IgD-negative memory B cell (primary cell): ENCODE measurements at regions not wholly inside any gene's neighbourhood (a gene's known extent, or its start where the extent isn't known, plus 50 kb on each side); places are given as distances from the start of the nearest gene placed in this dataset.

Experiments
- H3K27ac Mint-ChIP-seq, 3 donors: one replicate each; pipeline ENCODE4 v1.8.0; 2020 to 2022; ENCODE audit warnings: mild to moderate bottlenecking in 3 of 3, mixed read lengths in 3 of 3, moderate library complexity in 1 of 3
- H3K27me3 Mint-ChIP-seq: one replicate; pipeline ENCODE4 v1.8.0; 2021; ENCODE audit warnings: mixed read lengths
- H3K36me3 Mint-ChIP-seq: one replicate; pipeline ENCODE4 v1.8.0; 2020; ENCODE audit warnings: mild to moderate bottlenecking, mixed read lengths
- H3K4me1 Mint-ChIP-seq, 3 donors: one replicate each; pipeline ENCODE4 v1.8.0; 2020 to 2022; ENCODE audit warnings: mixed read lengths in 3 of 3, mild to moderate bottlenecking in 1 of 3
- H3K4me3 Mint-ChIP-seq, 4 donors: one replicate each; pipeline ENCODE4 v1.8.0; 2020 to 2022; ENCODE audit warnings: mild to moderate bottlenecking in 4 of 4, mixed read lengths in 4 of 4, moderate library complexity in 3 of 4
- H3K9me3 Mint-ChIP-seq, 3 donors: one replicate each; pipeline ENCODE4 v1.8.0; 2020 to 2021; ENCODE audit warnings: mixed read lengths in 3 of 3, mild to moderate bottlenecking in 1 of 3

DNA sequence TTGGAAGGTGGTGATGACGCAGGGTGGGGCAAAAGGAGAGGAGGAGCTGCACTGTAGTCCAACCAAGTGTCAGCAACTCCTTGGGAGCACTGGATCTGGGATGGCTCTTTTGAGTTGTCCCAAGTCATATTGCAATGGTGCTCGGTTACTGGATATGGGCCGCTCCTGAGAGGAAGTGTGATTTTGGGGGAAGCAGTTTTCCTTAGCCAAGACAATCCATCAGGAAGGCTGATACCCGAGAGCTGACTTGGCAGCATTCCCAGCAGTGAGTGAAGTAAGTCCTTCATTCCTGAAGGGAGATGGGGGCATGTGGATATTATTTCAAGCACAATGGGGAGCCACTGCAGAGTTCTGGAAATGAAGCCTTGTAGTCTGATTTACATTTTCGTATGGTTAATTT is 354.1 kb downstream of the RFPL4B start:
- Mint-ChIP-seq H3K27me3 (no peaks in the 10 kb centered on the region), H3K4me3 (no peak overlapping the region), H3K27ac (no peak overlapping the region), H3K36me3 (no peaks in the 10 kb centered on the region), H3K4me1 (no peaks in the 10 kb centered on the region), H3K9me3 (peaks cover 0 to 5% (median 0%) of the 10 kb centered on the region in 3 donors)

DNA sequence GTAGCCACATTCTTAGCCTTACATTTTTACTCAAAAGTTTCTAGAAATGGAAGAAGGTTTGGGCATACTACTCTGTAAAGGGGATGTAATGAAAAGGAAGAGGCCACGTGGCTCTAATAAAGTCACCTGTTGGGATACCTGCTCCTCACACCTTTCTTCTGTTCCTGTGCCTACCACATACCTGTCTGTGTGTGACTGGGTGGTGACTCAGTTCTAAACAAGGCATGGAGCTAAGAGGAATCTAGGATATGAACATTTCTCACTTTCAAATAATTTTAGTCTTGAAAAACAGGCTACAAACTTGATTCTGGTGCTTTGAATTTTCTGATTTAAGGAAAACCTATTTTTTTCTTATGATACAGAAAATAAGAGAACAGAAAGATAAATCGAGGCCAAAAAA is 363.6 kb downstream of the RFPL4B start:
- Mint-ChIP-seq H3K27me3 (no peaks in the 10 kb centered on the region), H3K4me1 (no peaks in the 10 kb centered on the region), H3K36me3 (no peaks in the 10 kb centered on the region), H3K4me3 (no peak overlapping the region), H3K9me3 (no peaks in the 10 kb centered on the region), H3K27ac (no peak overlapping the region)

DNA sequence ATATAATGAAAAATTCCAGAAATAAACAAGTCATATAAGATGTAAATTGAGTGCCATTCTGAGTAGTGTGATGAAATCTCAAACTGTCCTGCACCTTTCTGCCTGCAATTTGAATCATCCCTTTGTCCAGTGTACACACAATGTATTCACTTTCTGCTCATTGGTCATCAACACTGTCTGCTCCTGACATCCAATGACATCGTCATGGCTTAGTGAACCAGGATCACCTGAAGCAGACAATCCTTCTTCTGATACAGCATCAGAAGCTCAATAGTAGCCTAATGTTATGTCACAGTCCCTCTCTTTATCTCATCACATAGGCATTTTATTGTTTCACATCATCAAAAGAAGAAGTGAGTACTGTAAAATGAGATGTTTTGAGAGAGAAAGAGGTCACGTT is 366.3 kb downstream of the RFPL4B start:
- peaks cover 0 to 2% (median 0%) of the 10 kb centered on the region in 3 donors for H3K9me3 Mint-ChIP-seq
- no peak overlapping the region for H3K27ac Mint-ChIP-seq
- no peak overlapping the region for H3K4me3 Mint-ChIP-seq
- H3K36me3 Mint-ChIP-seq = no peaks in the 10 kb centered on the region
- H3K4me1 Mint-ChIP-seq = no peaks in the 10 kb centered on the region
- H3K27me3 Mint-ChIP-seq = no peaks in the 10 kb centered on the region

DNA sequence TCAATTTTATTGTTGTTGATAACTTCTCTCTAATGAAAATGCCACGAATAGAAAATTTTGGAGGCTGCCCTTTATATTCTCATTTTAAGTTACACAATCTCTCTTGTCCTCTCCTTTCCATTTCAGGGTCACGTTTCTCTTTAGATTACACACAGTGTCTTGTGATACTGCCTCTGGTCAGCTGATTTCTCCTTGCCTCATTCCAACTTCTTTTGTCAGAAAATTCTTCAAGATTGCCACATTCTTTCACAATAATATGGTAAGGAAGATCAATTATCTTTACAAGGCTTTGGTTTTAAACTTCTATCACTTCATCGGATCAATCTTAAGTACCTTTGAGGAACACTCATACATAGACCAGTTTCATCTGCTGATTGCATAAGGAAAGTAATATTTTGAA is 370.3 kb downstream of the RFPL4B start:
- H3K27ac Mint-ChIP-seq = no peak overlapping the region
- H3K27me3 Mint-ChIP-seq = peaks cover 2% of the 10 kb centered on the region
- peaks cover 0 to 2% (median 0%) of the 10 kb centered on the region in 3 donors for H3K9me3 Mint-ChIP-seq
- H3K4me1 Mint-ChIP-seq = no peaks in the 10 kb centered on the region
- no peaks in the 10 kb centered on the region for H3K36me3 Mint-ChIP-seq
- H3K4me3 Mint-ChIP-seq = no peak overlapping the region

DNA sequence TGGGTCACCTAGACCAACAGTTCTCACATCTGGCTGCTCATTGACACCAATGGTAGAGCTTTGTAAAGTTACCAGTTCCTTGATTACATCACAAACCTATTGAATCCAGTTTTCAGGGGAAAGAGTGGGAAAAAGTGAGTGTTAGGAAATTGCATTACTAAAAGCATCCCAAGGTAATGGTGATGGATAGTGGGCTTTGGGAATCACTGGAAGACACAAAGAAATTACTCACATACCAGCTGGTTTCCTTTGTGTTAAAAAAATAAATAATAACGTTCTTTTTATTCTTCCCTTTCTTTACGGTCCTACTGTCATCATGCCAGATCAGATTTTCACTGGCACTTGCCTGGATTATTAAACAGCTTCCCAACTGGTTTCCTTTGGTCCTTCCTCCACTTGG is 370.7 kb downstream of the RFPL4B start:
- peaks cover 2% of the 10 kb centered on the region for H3K27me3 Mint-ChIP-seq
- H3K4me1 Mint-ChIP-seq = no peaks in the 10 kb centered on the region
- no peak overlapping the region for H3K27ac Mint-ChIP-seq
- H3K9me3 Mint-ChIP-seq = peaks cover 0 to 2% (median 0%) of the 10 kb centered on the region in 3 donors
- no peaks in the 10 kb centered on the region for H3K36me3 Mint-ChIP-seq
- H3K4me3 Mint-ChIP-seq = no peak overlapping the region

DNA sequence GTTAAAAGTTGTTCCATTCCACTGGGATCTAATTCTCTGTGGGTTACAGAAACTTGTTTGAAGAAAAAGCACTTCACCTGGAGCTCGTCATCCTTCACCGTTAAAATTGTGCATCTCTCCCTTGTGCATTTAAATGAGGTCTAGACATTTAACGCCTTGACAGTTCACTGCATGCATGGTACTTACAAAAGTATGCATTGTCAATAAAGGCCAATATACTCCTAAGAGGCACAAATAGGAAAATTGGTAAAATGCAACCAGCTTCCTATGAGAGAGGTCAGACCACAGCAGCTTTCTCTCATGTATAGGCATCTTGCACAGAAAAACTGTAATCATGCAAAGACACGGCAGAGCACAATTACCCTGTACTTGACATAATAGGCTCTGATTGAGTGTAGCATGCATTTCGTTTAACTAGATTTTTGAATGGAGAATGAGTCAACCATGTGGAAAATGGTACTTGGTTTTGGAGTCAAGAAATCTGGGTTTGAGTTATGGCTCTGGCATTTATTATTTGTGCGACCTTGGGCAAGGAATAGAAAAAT is 378.5 kb downstream of the RFPL4B start:
- H3K4me3 Mint-ChIP-seq = no peak overlapping the region
- H3K27me3 Mint-ChIP-seq = peaks cover 2% of the 10 kb centered on the region
- H3K36me3 Mint-ChIP-seq = no peaks in the 10 kb centered on the region
- no peak overlapping the region for H3K27ac Mint-ChIP-seq
- no peaks in the 10 kb centered on the region for H3K4me1 Mint-ChIP-seq
- peaks cover 0 to 1% (median 0%) of the 10 kb centered on the region in 3 donors for H3K9me3 Mint-ChIP-seq

DNA sequence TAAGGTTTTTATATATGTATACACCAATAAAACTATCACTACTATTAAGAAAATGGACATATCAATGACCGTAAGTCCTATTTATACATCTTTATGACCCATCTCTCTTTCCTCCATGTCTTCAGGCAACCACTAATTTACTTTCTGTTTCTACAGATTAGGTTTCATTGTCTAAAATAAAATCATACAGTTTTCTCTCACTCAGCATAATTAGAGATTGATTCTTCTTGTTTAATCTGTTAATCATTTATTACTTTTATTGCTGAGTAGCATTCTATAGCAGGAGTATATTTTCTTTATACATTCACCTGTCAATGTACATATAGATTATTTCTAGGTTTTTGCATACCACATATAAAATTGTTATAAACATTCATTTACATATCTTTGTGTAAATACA is 388.0 kb downstream of the RFPL4B start:
- H3K27ac Mint-ChIP-seq = no peak overlapping the region
- no peaks in the 10 kb centered on the region for H3K36me3 Mint-ChIP-seq

DNA sequence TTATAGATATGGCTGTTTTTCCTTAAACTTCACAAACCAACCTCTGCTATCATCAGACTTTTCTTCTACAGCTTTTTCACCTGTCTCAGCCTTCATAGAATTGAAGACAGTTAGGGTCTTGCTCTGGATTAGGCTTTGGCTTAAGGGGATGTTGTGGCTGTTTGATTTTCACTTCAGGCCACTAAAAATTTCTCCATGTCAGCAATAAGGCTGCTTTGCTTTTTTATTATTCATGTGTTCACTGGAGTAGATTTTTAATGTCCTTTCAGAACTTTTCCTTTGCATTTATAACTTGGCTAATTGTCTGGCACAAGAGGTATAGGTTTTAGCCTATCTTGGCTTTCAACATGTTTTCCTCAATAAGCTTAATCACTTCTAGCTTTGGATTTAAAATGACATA is 392.6 kb downstream of the RFPL4B start:
- H3K4me3 Mint-ChIP-seq = no peak overlapping the region
- H3K4me1 Mint-ChIP-seq = no peaks in the 10 kb centered on the region
- H3K27ac Mint-ChIP-seq = no peak overlapping the region
- H3K27me3 Mint-ChIP-seq = no peaks in the 10 kb centered on the region
- no peaks in the 10 kb centered on the region for H3K36me3 Mint-ChIP-seq
- H3K9me3 Mint-ChIP-seq = no peaks in the 10 kb centered on the region

More for the DNA sequence above, 388.0 kb downstream of the RFPL4B start:
- Mint-ChIP-seq H3K4me3 (no peak overlapping the region), H3K4me1 (no peaks in the 10 kb centered on the region), H3K9me3 (peaks cover 0 to 1% (median 0%) of the 10 kb centered on the region in 3 donors), H3K27me3 (no peaks in the 10 kb centered on the region)

DNA sequence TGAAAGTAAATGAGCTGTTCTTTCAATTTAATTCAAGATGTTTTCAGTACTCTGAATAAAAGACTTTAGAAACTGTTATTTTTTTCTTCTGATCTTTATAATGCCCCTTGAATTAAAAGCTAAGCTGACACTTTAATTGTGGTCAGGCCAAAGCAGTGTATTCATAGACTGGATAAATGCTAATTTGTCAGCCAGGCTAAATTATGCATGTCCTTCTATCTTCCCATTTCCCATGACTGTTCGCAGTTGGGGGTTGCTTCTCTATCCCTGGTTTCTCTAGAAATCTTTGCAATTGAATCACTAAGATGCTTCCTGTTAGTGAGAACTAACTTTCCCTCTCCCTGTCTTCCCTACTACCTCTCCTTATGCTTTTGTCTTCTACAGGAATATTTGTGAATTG is 396.2 kb downstream of the RFPL4B start:
- no peaks in the 10 kb centered on the region for H3K9me3 Mint-ChIP-seq
- no peaks in the 10 kb centered on the region for H3K4me1 Mint-ChIP-seq
- no peaks in the 10 kb centered on the region for H3K27me3 Mint-ChIP-seq

DNA sequence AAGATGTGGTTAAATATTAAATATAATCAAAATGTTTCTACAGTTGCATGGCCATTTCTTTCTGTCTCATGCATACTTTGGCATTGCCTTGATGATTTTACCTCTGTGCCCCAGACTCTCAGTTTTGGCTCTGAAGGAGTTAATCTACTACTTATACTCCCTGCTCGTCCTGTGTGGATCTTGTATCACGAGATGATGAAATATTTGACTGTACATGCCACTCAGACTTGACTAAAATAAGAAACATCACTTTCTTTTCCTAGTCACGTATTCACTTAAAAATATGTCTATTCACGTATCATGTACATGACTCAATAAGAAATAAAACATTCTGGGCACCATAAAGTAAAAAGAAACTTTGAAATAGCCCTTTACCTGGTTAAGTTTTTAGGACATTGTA is 397.7 kb downstream of the RFPL4B start:
- Mint-ChIP-seq H3K4me1 (no peaks in the 10 kb centered on the region), H3K4me3 (no peak overlapping the region), H3K27me3 (no peaks in the 10 kb centered on the region), H3K9me3 (no peaks in the 10 kb centered on the region), H3K36me3 (no peaks in the 10 kb centered on the region), H3K27ac (no peak overlapping the region)

More for the DNA sequence above, 396.2 kb downstream of the RFPL4B start:
- no peak overlapping the region for H3K27ac Mint-ChIP-seq
- H3K4me3 Mint-ChIP-seq = no peak overlapping the region
- no peaks in the 10 kb centered on the region for H3K36me3 Mint-ChIP-seq

DNA sequence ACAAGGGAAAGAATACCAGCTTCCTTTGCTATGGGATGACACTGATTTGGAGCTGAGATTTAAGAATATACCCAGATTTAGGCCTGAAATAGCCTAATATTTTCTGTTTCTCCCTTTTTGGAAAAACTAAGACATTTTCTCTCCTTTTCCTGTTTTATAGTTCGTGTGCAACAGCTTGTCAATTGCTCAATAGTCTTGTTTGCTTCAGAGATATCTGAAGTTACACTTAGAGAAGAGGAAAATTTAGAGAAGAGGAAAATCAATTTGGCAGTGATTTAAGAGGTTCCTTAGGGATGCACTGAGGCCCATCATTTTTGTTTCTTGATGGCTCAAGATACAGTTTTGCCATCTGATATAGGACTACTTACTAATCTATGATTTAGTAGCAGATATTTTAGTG is 398.6 kb downstream of the RFPL4B start:
- no peak overlapping the region for H3K4me3 Mint-ChIP-seq
- no peaks in the 10 kb centered on the region for H3K27me3 Mint-ChIP-seq
- H3K4me1 Mint-ChIP-seq = no peaks in the 10 kb centered on the region
- H3K9me3 Mint-ChIP-seq = no peaks in the 10 kb centered on the region
- H3K36me3 Mint-ChIP-seq = no peaks in the 10 kb centered on the region
- H3K27ac Mint-ChIP-seq = no peak overlapping the region

DNA sequence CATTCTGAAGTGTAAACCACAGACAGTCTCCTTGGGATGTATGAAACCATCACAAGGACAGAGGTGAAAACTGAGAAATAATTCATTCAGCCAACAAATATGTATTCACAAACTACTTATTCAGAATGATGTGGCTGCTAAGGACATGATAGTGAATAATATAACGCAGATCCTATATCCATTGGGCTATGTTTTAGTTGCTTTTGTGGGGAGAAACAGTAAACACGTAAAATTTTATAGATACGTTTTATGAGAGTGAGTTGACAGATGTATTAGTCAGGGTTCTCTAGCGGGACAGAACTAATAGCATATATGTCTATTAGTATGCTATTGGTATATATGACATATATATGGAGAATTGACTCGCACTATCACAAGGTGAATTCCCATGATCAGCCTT is 402.5 kb downstream of the RFPL4B start:
- H3K4me1 Mint-ChIP-seq = peaks cover 3 to 4% (median 3%) of the 10 kb centered on the region in 3 donors
- no peaks in the 10 kb centered on the region for H3K9me3 Mint-ChIP-seq
- H3K27me3 Mint-ChIP-seq = no peaks in the 10 kb centered on the region
- no peaks in the 10 kb centered on the region for H3K36me3 Mint-ChIP-seq
- H3K27ac Mint-ChIP-seq = no peak overlapping the region
- H3K4me3 Mint-ChIP-seq = no peak overlapping the region

DNA sequence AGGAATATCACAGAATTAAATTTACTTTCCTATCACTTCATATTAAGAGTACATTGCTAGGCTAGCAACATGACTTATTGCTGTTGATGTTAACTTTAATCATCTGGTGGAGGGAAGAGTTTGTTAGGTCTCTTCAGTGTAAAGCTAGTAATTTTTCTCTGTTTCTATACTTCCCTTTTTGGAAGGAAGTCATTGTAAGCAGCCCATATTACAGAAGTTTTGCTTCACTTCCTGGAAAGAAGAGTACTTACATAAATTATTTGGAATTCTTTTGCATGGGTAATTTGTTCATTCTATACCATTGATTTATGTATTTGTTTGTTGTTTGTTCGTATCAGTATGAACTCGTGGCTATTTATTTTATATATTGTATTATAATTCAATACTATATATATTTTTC is 405.2 kb downstream of the RFPL4B start:
- Mint-ChIP-seq H3K27ac (no peak overlapping the region), H3K36me3 (no peaks in the 10 kb centered on the region), H3K27me3 (no peaks in the 10 kb centered on the region), H3K4me3 (no peak overlapping the region), H3K4me1 (peaks cover 3 to 4% (median 3%) of the 10 kb centered on the region in 3 donors), H3K9me3 (no peaks in the 10 kb centered on the region)

DNA sequence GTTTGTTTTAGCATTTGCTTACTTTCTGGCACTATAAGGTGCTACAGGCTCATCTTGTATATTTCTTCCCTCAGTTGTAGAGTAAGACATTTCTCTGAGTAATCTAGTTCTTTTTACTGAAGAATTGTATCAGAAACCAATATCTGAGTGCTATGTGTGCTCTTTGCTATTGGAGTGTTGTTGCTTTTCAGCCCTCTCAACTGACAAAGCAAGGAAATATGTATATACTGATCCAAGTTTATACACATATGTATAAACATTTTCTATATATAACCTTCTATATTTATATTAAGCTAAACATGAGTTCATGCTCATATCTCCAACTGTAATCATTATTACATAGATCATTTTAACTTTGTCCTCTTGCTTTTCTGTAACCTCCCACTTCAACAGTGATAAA is 405.7 kb downstream of the RFPL4B start:
- H3K4me3 Mint-ChIP-seq = no peak overlapping the region
- H3K9me3 Mint-ChIP-seq = no peaks in the 10 kb centered on the region
- H3K27me3 Mint-ChIP-seq = no peaks in the 10 kb centered on the region
- no peak overlapping the region for H3K27ac Mint-ChIP-seq
- H3K36me3 Mint-ChIP-seq = no peaks in the 10 kb centered on the region
- H3K4me1 Mint-ChIP-seq = peaks cover 3 to 4% (median 3%) of the 10 kb centered on the region in 3 donors

DNA sequence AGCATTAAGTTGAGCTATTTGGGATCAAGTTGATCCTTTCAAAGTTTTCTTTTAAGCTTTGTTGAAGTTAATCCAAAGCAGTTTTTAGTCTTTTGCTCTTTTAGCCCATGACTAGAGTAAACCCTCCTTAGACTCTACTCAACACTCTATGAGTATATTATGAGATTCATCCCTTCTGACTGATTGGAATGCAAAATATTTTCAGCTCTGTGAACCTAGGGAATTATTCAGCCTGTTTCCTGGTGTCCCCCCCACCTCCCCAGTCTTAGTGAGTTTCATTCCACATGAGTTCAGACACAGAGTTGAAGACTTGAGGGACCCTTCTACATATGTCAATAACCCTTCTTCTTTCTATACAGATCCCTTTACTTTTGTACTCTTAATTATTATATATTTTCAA is 413.7 kb downstream of the RFPL4B start:
- no peaks in the 10 kb centered on the region for H3K27me3 Mint-ChIP-seq
- H3K36me3 Mint-ChIP-seq = no peaks in the 10 kb centered on the region
- no peaks in the 10 kb centered on the region for H3K9me3 Mint-ChIP-seq
- no peak overlapping the region for H3K4me3 Mint-ChIP-seq
- no peak overlapping the region for H3K27ac Mint-ChIP-seq
- H3K4me1 Mint-ChIP-seq = no peaks in the 10 kb centered on the region

DNA sequence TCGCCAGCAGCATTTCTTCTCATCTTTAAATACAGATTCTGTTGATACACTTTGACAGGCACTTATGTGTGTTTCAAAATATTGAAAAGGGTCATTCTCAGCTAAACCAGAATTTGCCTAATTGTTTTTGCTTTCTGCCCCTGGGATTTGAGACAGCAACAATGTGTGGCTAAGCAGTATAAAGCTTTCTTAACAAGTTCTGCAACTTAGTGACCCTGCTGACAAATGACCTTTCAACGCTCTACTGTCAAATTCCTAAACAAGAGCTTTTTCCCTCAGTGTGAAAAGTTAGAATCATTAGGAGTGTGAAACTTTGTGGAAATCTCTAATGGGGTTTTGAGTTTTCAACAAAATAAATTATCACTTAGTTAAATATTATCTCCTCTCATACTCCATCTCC is 414.6 kb downstream of the RFPL4B start:
- Mint-ChIP-seq H3K4me3 (no peak overlapping the region), H3K27ac (no peak overlapping the region), H3K9me3 (peaks cover 0 to 6% (median under 1%) of the 10 kb centered on the region in 3 donors), H3K27me3 (peaks cover under 1% of the 10 kb centered on the region), H3K4me1 (no peaks in the 10 kb centered on the region), H3K36me3 (no peaks in the 10 kb centered on the region)

DNA sequence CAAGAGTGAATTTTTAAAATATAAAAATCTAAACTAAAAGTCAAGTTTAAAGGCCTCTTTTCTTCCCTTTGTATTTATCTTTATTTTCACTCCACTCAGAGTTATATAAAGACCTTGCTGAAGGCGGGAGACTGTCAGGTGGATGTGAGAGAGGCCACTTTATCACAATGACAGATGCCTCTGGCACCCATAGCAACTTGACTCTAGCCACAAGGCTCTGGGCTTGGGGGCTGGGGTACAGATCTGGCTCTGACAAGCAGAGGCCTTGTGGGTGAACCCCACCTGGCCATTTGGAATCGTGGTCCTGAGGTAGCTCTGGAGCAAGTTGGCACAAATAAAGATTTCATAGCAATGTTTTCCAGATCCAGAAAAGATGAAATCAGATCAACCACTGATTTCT is 417.2 kb downstream of the RFPL4B start:
- Mint-ChIP-seq H3K4me3 (no peak overlapping the region), H3K9me3 (peaks cover 0 to 23% (median 15%) of the 10 kb centered on the region in 3 donors), H3K27me3 (peaks cover 2% of the 10 kb centered on the region), H3K27ac (no peak overlapping the region), H3K4me1 (no peaks in the 10 kb centered on the region), H3K36me3 (no peaks in the 10 kb centered on the region)
